ENCODE measurements at regions not wholly inside any gene's neighbourhood (a gene's known extent, or its start where the extent isn't known, plus 50 kb on each side); places are given as distances from the start of the nearest gene placed in this dataset.

GRCh38 chr5:77925503-77925902, 149.4 kb upstream of the TBCA start:
- H3K27ac ChIP-seq = no peak overlapping the region
- WGBS, 4 donors = 88 to 97% (median 93%) methylated on average over 3 of the region's 3 CpGs
- H3K36me3 ChIP-seq = no peaks in the 10 kb centered on the region
- H3K9me3 ChIP-seq = peaks cover 0 to 7% (median 0%) of the 10 kb centered on the region in 12 donors
- no peak for DNase-seq
- intact Hi-C loops (cut with DNase I) = no loop called here
- no peak for TF ChIP-seq CTCF (IDR thresholded peaks at IDR 0.05)
- TF ChIP-seq POLR2A (IDR thresholded peaks at IDR 0.05) = no peak
- peaks cover 0 to 16% (median 0%) of the 10 kb centered on the region in 9 donors for H3K27me3 ChIP-seq
- no peak overlapping the region for H3K4me3 ChIP-seq
- no peak for ATAC-seq
- H3K4me1 ChIP-seq = no peaks in the 10 kb centered on the region

- Histone ChIP-seq H3K9me3 (peaks cover 0 to 7% (median 0%) of the 10 kb centered on the region in 12 donors), H3K27ac (no peak overlapping the region), H3K4me3 (no peak overlapping the region), H3K36me3 (no peaks in the 10 kb centered on the region), H3K27me3 (peaks cover 0 to 12% (median 0%) of the 10 kb centered on the region in 9 donors), H3K4me1 (no peaks in the 10 kb centered on the region)
- intact Hi-C loops (cut with DNase I) = no loop called here
- TF ChIP-seq CTCF (IDR thresholded peaks at IDR 0.05) (no peak), POLR2A (IDR thresholded peaks at IDR 0.05) (no peak)
- ATAC-seq (no peak), DNase-seq (no peak)
- 30 to 40% (median 38%) methylated on average over 3 of the region's 3 CpGs for WGBS, 4 donors
Observed at GRCh38 chr5:77924081-77924480, 147.9 kb upstream of the TBCA start.

GRCh38 chr5:77923666-77924065, 147.5 kb upstream of the TBCA start:
- H3K36me3 ChIP-seq = no peaks in the 10 kb centered on the region
- peaks cover 0 to 7% (median 0%) of the 10 kb centered on the region in 12 donors for H3K9me3 ChIP-seq
- no peak for ATAC-seq
- DNase-seq = no peak
- intact Hi-C loops (cut with DNase I) = no loop called here
- H3K4me3 ChIP-seq = no peak overlapping the region
- no peaks in the 10 kb centered on the region for H3K4me1 ChIP-seq
- H3K27me3 ChIP-seq = peaks cover 0 to 8% (median 0%) of the 10 kb centered on the region in 9 donors
- WGBS, 4 donors = 63 to 76% (median 69%) methylated on average over 4 of the region's 4 CpGs
- no peak for TF ChIP-seq POLR2A (IDR thresholded peaks at IDR 0.05)
- TF ChIP-seq CTCF (IDR thresholded peaks at IDR 0.05) = no peak
- H3K27ac ChIP-seq = no peak overlapping the region

GRCh38 chr5:77921094-77921768, 145.1 kb upstream of the TBCA start:
- no peak for TF ChIP-seq CTCF (IDR thresholded peaks at IDR 0.05)
- no peak for TF ChIP-seq POLR2A (IDR thresholded peaks at IDR 0.05)
- no peak for ATAC-seq

More at GRCh38 chr5:77921094-77921768, 145.1 kb upstream of the TBCA start:
- H3K4me3 ChIP-seq = no peak overlapping the region
- H3K9me3 ChIP-seq = peaks cover 0 to 2% (median 0%) of the 10 kb centered on the region in 12 donors
- H3K27me3 ChIP-seq = peaks cover 0 to 3% (median 0%) of the 10 kb centered on the region in 9 donors
- 60 to 88% (median 86%) methylated on average over 2 to 4 of the region's 4 CpGs for WGBS, 4 donors
- no peak for DNase-seq
- H3K36me3 ChIP-seq = no peaks in the 10 kb centered on the region
- H3K4me1 ChIP-seq = no peaks in the 10 kb centered on the region
- intact Hi-C loops (cut with DNase I) = no loop called here
- H3K27ac ChIP-seq = no peak overlapping the region

Measured in heart left ventricle (tissue), 16 donors.